ENCODE measurements at regions not wholly inside any gene's neighbourhood (a gene's known extent, or its start where the extent isn't known, plus 50 kb on each side); places are given as distances from the start of the nearest gene placed in this dataset.

GRCh38 chr6:150308812-150309645 lies 59.8 kb upstream of the IYD start:
- TF ChIP-seq POLR2AphosphoS5 (IDR thresholded peaks at IDR 0.05; ENCODE audit: low read depth, low read length) (no peak), POLR2A (IDR thresholded peaks at IDR 0.05; ENCODE audit: low read depth, low read length) (no peak)

Measured in GM12892 (cell line).